K562 (cell line): ENCODE measurements at regions not wholly inside any gene's neighbourhood (a gene's known extent, or its start where the extent isn't known, plus 50 kb on each side); places are given as distances from the start of the nearest gene placed in this dataset.

Experiments used
- ATAC-seq: fragments of 200-7000 bp; cut with Tn5 transposase; 3 replicates; pipeline ENCODE4 v1.9.1; 2020; ENCODE audit warnings: moderate library complexity
- BruUV-seq: library from RNA; stranded (reverse); fragments of 400-500 nt; replicated peaks from 2 replicates; lab custom pipeline; 2021; lab: Mats Ljungman, UMichigan
- CTCF ChIA-PET: fragments of 300-600 bp; formaldehyde crosslinking; extraction: SDS; loops from one replicate; lab custom pipeline; 2021; ENCODE audit warnings: low intra/inter-chr PET ratio; lab: Yijun Ruan, JAX
- POLR2A ChIA-PET: fragments of 300-600, 350-650 bp; sonication (Branson Sonifier 250); formaldehyde crosslinking; extraction: SDS; loops from one replicate; lab custom pipeline; 2021; ENCODE audit warnings: antibody characterized with exemption, inconsistent platforms; lab: Yijun Ruan, JAX
- DNase-seq, 4 experiments: peaks; one replicate each; pipeline versions ENCODE4 v3.0.0 to v3.0.0-alpha.2; 2011 to 2018; ENCODE audit warnings: low spot score in 3 of 4, mixed read lengths in 3 of 4; ENCODE audit errors: extremely low read depth in 1 of 4
- FAIRE-seq: peaks from 2 replicates; lab custom pipeline; 2011; peaks lifted over from hg19 to GRCh38; lab: Jason Lieb, UNC
- H2AFZ ChIP-seq: 2 replicates; pipeline ENCODE4 v1.6.0; 2011; ENCODE audit warnings: low read depth, low read length, control low read depth, inconsistent platforms
- H3K27ac ChIP-seq: fragments of 200-600 bp; 3 replicates; pipeline ENCODE4 v1.8.0; 2011; ENCODE audit warnings: low read depth, mild to moderate bottlenecking, control low read depth, inconsistent platforms, low read length, moderate library complexity, mixed read lengths; ENCODE audit errors: extremely low read depth
- H3K27me3 ChIP-seq, 2 experiments: fragments of 300-600 bp in 1 of 2; 2 replicates in 1 of 2; 3 replicates in 1 of 2; pipeline versions ENCODE4 v1.6.0 to v1.8.0; 2011; ENCODE audit warnings: inconsistent platforms in 2 of 2, low read length in 2 of 2, mild to moderate bottlenecking in 1 of 2, mixed read lengths in 1 of 2, moderate library complexity in 1 of 2; ENCODE audit not compliant: control insufficient read depth in 2 of 2, insufficient read depth in 2 of 2
- H3K36me3 ChIP-seq: fragments of 300-600 bp; 3 replicates; pipeline ENCODE4 v1.8.0; 2011; ENCODE audit warnings: mild to moderate bottlenecking, low read length, inconsistent platforms; ENCODE audit not compliant: control insufficient read depth, insufficient read depth
- H3K4me1 ChIP-seq, 2 experiments: fragments of 200-600 bp in 1 of 2; replicated peaks in 1 of 2; 2 replicates in 1 of 2; 3 replicates in 1 of 2; pipeline versions ENCODE4 v1.5.1 to v1.8.0; 2011; ENCODE audit warnings: inconsistent platforms in 2 of 2, low read length in 2 of 2, mild to moderate bottlenecking in 1 of 2, mixed read lengths in 1 of 2, moderate library complexity in 1 of 2; ENCODE audit not compliant: control insufficient read depth in 2 of 2, insufficient read depth in 2 of 2
- H3K4me2 ChIP-seq: 2 replicates; pipeline ENCODE4 v1.6.1; 2011; ENCODE audit warnings: low read length, control low read depth, inconsistent platforms, mixed read lengths; ENCODE audit not compliant: insufficient read depth
- H3K4me3 ChIP-seq: fragments of 200-600 bp; sonication (generic), shearing (Covaris generic); 2 replicates; pipeline ENCODE4 v1.5.1; 2016; ENCODE audit warnings: control low read depth, inconsistent platforms
- H3K79me2 ChIP-seq: fragments of 200-600 bp; 3 replicates; pipeline ENCODE4 v1.8.0; 2011; ENCODE audit warnings: low read length, inconsistent platforms; ENCODE audit not compliant: control insufficient read depth, insufficient read depth
- H3K9ac ChIP-seq, 2 experiments: 2 replicates each; pipeline versions ENCODE4 v1.6.0 to v1.6.1; 2011; ENCODE audit warnings: low read depth in 2 of 2, low read length in 2 of 2, control low read depth in 1 of 2, inconsistent platforms in 1 of 2, mild to moderate bottlenecking in 1 of 2, mixed read lengths in 1 of 2; ENCODE audit not compliant: insufficient read depth in 1 of 2
- H3K9me1 ChIP-seq: one replicate; pipeline ENCODE4 v1.6.0; 2011; ENCODE audit warnings: inconsistent platforms, mild to moderate bottlenecking, low read length, moderate library complexity; ENCODE audit not compliant: control insufficient read depth, insufficient read depth
- H3K9me3 ChIP-seq: replicated peaks from 2 replicates; pipeline ENCODE4 v1.5.1; 2011; ENCODE audit warnings: low read depth, low read length, inconsistent platforms; ENCODE audit not compliant: control insufficient read depth, insufficient read depth
- H4K20me1 ChIP-seq: replicated peaks from 2 replicates; pipeline ENCODE4 v1.6.1; 2011; ENCODE audit warnings: low read length, inconsistent platforms, mixed read lengths; ENCODE audit not compliant: control insufficient read depth, insufficient read depth
- BRCA1 ChIP-seq, 2 experiments: fragments of 450-650 bp in 1 of 2; sonication (generic) in 1 of 2; formaldehyde crosslinking in 1 of 2; IDR thresholded peaks; 2 replicates each; pipeline versions ENCODE4 v1.5.0 to v1.6.1; 2017 to 2020; ENCODE audit warnings: mild to moderate bottlenecking in 1 of 2, missing genetic modification reagents in 1 of 2
- CBX3 ChIP-seq, 2 experiments: IDR thresholded peaks; 1 replicate in 1 of 2; 2 replicates in 1 of 2; pipeline ENCODE4 v1.6.1; 2012; ENCODE audit warnings: inconsistent platforms in 2 of 2, low read length in 2 of 2, borderline replicate concordance in 1 of 2, control low read depth in 1 of 2
- CREBBP ChIP-seq: IDR thresholded peaks from one replicate; pipeline ENCODE4 v1.6.1; 2012; ENCODE audit warnings: low read depth, mild to moderate bottlenecking, control low read depth, inconsistent platforms, low read length
- EWSR1 ChIP-seq: fragments of 450-650 bp; IDR thresholded peaks from 2 replicates; pipeline ENCODE4 v1.6.1; 2018; ENCODE audit warnings: borderline replicate concordance, mild to moderate bottlenecking, low read depth, moderate library complexity; ENCODE audit not compliant: partially characterized antibody
- GTF2E2 ChIP-seq: fragments of 200-800 bp; sonication (Bioruptor generic); IDR thresholded peaks from 2 replicates; pipeline ENCODE4 v1.6.1; 2016; ENCODE audit warnings: missing genetic modification characterization, missing compliant biosample characterization
- MECOM ChIP-seq: fragments of 250-450 bp; sonication (Bioruptor Pico); IDR thresholded peaks from 2 replicates; pipeline ENCODE4 v1.8.0; 2022; ENCODE audit warnings: inconsistent platforms
- TBP ChIP-seq: optimal IDR thresholded peaks from 2 replicates; pipeline ENCODE3; 2011; ENCODE audit warnings: low read depth, low read length, improper control_type of control experiment
- ZBTB1 ChIP-seq: sonication (generic); formaldehyde crosslinking; IDR thresholded peaks from 2 replicates; pipeline ENCODE4 v1.8.1; 2023; ENCODE audit warnings: missing genetic modification reagents, low read depth, mild to moderate bottlenecking, borderline replicate concordance
- ZNF408 ChIP-seq: fragments of 250-450 bp; sonication (Bioruptor Pico); IDR thresholded peaks from 2 replicates; pipeline ENCODE4 v1.4.0; 2020; ENCODE audit warnings: low read depth, mild to moderate bottlenecking, moderate library complexity
- WGBS: fragments of 100-300 bp; shearing (Covaris generic); methylation state at CpG from one replicate; pipeline ENCODE4 v1.1.6; 2016; ENCODE audit warnings: low coverage, mixed read lengths; ENCODE audit not compliant: insufficient coverage; ENCODE audit errors: missing lambda C conversion rate; 5-methylcytosine and 5-hydroxymethylcytosine counted together
- in situ Hi-C: fragments of 300-500 bp; cut with MboI; formaldehyde crosslinking; loops from 4 replicates; pipeline ENCODE4 v1.15.0; 2018; ENCODE audit warnings: inconsistent platforms, mixed read lengths
- intact Hi-C: fragments of 100-400 bp; cut with micrococcal nuclease; formaldehyde crosslinking; loops from 2 replicates; pipeline ENCODE4 v1.14.2; 2022
- TF ChIP-seq, protein P1 (sequence below): fragments of 250-450 bp; sonication (Bioruptor Pico); IDR thresholded peaks from 2 replicates; pipeline ENCODE4 v1.5.0; 2021; ENCODE audit warnings: mild to moderate bottlenecking, borderline replicate concordance
- TF ChIP-seq, protein P2 (sequence below): fragments of 250-450 bp; sonication (Bioruptor Pico); IDR thresholded peaks from 2 replicates; pipeline ENCODE4 v1.5.0; 2022; ENCODE audit warnings: mild to moderate bottlenecking
- TF ChIP-seq, protein P3 (sequence below): fragments of 450-650 bp; formaldehyde crosslinking; IDR thresholded peaks from 2 replicates; pipeline ENCODE4 v1.4.0; 2020; ENCODE audit warnings: mild to moderate bottlenecking, moderate library complexity
- TF ChIP-seq, protein P4 (sequence below): fragments of 250-450 bp; sonication (Bioruptor Pico); IDR thresholded peaks from 2 replicates; pipeline ENCODE4 v1.4.0; 2020; ENCODE audit warnings: mild to moderate bottlenecking, moderate library complexity
- TF ChIP-seq, protein P5 (sequence below): fragments of 250-450 bp; sonication (Bioruptor Pico); IDR thresholded peaks from 2 replicates; pipeline ENCODE4 v1.5.0; 2021

DNA sequence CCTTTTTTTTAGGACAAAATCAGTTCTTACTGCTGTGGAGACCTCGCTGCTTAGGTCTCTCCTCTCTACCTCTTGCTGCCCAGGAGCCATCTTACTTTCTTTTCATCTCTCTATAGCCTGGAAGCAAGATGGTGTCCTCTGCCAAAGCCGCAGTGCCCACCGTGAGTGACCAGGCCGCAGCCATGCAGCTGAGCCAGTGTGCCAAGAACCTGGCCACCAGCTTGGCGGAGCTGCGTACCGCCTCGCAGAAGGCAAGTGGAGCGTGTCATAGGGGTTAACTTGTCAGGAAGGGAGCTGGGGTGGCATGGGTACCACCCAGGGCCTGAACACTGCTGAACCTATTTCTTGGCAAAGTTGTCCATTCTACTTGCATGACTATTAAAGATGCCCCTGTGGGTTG, 320.3 kb upstream of the TPM1 start:
- H3K79me2 ChIP-seq: no peaks in the 10 kb centered on the region
- ATAC-seq (no peak), FAIRE-seq (no peak), DNase-seq (no peak)
- H3K4me3 ChIP-seq: no peak overlapping the region
- 2% methylated on average over 9 of the region's 9 CpGs for WGBS
- in situ Hi-C loops (no loop called here), intact Hi-C loops (no loop called here)
- POLR2A ChIA-PET: no interaction called here
- H3K9me3 ChIP-seq: no peaks in the 10 kb centered on the region
- no peaks in the 10 kb centered on the region for H3K9me1 ChIP-seq
- peaks cover 5 to 15% of the 10 kb centered on the region in 2 experiments; a peak in 3 of 5 replicates for H3K27me3 ChIP-seq
- CTCF ChIA-PET: no interaction called here
- H3K36me3 ChIP-seq: no peaks in the 10 kb centered on the region
- H3K4me1 ChIP-seq: no peaks in the 10 kb centered on the region
- H3K9ac ChIP-seq: no peak overlapping the region
- H3K4me2 ChIP-seq: no peak overlapping the region
- no peak overlapping the region for H2AFZ ChIP-seq
- no peak overlapping the region for H3K27ac ChIP-seq
- BruUV-seq: no TSS peak
- no peaks in the 10 kb centered on the region; the same call in 1 of the 2 replicates for H4K20me1 ChIP-seq
- no peak for TF ChIP-seq ZBTB1
- TF ChIP-seq, protein P1, sequence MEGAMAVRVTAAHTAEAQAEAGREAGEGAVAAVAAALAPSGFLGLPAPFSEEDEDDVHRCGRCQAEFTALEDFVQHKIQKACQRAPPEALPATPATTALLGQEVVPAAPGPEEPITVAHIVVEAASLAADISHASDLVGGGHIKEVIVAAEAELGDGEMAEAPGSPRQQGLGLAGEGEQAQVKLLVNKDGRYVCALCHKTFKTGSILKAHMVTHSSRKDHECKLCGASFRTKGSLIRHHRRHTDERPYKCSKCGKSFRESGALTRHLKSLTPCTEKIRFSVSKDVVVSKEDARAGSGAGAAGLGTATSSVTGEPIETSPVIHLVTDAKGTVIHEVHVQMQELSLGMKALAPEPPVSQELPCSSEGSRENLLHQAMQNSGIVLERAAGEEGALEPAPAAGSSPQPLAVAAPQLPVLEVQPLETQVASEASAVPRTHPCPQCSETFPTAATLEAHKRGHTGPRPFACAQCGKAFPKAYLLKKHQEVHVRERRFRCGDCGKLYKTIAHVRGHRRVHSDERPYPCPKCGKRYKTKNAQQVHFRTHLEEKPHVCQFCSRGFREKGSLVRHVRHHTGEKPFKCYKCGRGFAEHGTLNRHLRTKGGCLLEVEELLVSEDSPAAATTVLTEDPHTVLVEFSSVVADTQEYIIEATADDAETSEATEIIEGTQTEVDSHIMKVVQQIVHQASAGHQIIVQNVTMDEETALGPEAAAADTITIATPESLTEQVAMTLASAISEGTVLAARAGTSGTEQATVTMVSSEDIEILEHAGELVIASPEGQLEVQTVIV (CRISPR knock-in tag): no peak
- TF ChIP-seq, protein P2, sequence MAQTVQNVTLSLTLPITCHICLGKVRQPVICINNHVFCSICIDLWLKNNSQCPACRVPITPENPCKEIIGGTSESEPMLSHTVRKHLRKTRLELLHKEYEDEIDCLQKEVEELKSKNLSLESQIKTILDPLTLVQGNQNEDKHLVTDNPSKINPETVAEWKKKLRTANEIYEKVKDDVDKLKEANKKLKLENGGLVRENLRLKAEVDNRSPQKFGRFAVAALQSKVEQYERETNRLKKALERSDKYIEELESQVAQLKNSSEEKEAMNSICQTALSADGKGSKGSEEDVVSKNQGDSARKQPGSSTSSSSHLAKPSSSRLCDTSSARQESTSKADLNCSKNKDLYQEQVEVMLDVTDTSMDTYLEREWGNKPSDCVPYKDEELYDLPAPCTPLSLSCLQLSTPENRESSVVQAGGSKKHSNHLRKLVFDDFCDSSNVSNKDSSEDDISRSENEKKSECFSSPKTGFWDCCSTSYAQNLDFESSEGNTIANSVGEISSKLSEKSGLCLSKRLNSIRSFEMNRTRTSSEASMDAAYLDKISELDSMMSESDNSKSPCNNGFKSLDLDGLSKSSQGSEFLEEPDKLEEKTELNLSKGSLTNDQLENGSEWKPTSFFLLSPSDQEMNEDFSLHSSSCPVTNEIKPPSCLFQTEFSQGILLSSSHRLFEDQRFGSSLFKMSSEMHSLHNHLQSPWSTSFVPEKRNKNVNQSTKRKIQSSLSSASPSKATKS (CRISPR knock-in tag): no peak
- no peak for TF ChIP-seq BRCA1 (IDR thresholded peaks at IDR 0.05)
- TF ChIP-seq BRCA1 (CRISPR knock-in tag; IDR thresholded peaks at IDR 0.05): no peak
- TF ChIP-seq, protein P3, sequence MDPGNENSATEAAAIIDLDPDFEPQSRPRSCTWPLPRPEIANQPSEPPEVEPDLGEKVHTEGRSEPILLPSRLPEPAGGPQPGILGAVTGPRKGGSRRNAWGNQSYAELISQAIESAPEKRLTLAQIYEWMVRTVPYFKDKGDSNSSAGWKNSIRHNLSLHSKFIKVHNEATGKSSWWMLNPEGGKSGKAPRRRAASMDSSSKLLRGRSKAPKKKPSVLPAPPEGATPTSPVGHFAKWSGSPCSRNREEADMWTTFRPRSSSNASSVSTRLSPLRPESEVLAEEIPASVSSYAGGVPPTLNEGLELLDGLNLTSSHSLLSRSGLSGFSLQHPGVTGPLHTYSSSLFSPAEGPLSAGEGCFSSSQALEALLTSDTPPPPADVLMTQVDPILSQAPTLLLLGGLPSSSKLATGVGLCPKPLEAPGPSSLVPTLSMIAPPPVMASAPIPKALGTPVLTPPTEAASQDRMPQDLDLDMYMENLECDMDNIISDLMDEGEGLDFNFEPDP: no peak
- no peak for TF ChIP-seq CBX3 (IDR thresholded peaks at IDR 0.05; ENCODE audit: borderline replicate concordance in 1 of 2, low read length in 2 of 2)
- TF ChIP-seq, protein P4, sequence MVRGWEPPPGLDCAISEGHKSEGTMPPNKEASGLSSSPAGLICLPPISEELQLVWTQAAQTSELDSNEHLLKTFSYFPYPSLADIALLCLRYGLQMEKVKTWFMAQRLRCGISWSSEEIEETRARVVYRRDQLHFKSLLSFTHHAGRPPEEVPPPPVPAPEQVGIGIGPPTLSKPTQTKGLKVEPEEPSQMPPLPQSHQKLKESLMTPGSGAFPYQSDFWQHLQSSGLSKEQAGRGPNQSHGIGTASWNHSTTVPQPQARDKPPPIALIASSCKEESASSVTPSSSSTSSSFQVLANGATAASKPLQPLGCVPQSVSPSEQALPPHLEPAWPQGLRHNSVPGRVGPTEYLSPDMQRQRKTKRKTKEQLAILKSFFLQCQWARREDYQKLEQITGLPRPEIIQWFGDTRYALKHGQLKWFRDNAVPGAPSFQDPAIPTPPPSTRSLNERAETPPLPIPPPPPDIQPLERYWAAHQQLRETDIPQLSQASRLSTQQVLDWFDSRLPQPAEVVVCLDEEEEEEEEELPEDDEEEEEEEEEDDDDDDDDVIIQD (CRISPR knock-in tag): no peak
- TF ChIP-seq CREBBP: no peak
- TF ChIP-seq, protein P5, sequence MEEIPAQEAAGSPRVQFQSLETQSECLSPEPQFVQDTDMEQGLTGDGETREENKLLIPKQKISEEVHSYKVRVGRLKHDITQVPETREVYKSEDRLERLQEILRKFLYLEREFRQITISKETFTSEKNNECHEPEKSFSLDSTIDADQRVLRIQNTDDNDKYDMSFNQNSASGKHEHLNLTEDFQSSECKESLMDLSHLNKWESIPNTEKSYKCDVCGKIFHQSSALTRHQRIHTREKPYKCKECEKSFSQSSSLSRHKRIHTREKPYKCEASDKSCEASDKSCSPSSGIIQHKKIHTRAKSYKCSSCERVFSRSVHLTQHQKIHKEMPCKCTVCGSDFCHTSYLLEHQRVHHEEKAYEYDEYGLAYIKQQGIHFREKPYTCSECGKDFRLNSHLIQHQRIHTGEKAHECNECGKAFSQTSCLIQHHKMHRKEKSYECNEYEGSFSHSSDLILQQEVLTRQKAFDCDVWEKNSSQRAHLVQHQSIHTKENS (CRISPR knock-in tag): no peak
- no peak for TF ChIP-seq MECOM (CRISPR knock-in tag)
- TF ChIP-seq EWSR1: no peak
- no peak for TF ChIP-seq ZNF408 (CRISPR knock-in tag)
- TF ChIP-seq GTF2E2 (tag): no peak
- TF ChIP-seq TBP: no peak
